SU-DHL-6 (cell line): ENCODE measurements at regions not wholly inside any gene's neighbourhood (a gene's known extent, or its start where the extent isn't known, plus 50 kb on each side); places are given as distances from the start of the nearest gene placed in this dataset.

Source experiments
- H2AFZ ChIP-seq: fragments of 200-600 bp; sonication (generic); 2 replicates; pipeline ENCODE4 v1.6.1; 2014; ENCODE audit warnings: low read depth, mild to moderate bottlenecking, moderate library complexity, mixed read lengths, antibody characterized with exemption, low read length; ENCODE audit not compliant: severe bottlenecking
- H3F3A ChIP-seq: fragments of 200-600 bp; shearing (Covaris generic); 2 replicates; pipeline ENCODE4 v1.6.0; 2016; ENCODE audit warnings: antibody characterized with exemption, mild to moderate bottlenecking; ENCODE audit not compliant: insufficient read depth
- H3K27ac ChIP-seq: fragments of 200-600 bp; sonication (generic); 2 replicates; pipeline ENCODE4 v1.5.1; 2016; ENCODE audit warnings: low read depth, mild to moderate bottlenecking, low read length, moderate library complexity, mixed read lengths
- H3K27me3 ChIP-seq: fragments of 200-600 bp; sonication (generic), shearing (Covaris generic); 2 replicates; pipeline ENCODE4 v1.6.0; 2014; ENCODE audit warnings: mild to moderate bottlenecking, low read length
- H3K36me3 ChIP-seq: fragments of 200-600 bp; sonication (generic); 2 replicates; pipeline ENCODE4 v1.6.1; 2014; ENCODE audit warnings: mild to moderate bottlenecking, low read length, mixed read lengths
- H3K4me2 ChIP-seq: fragments of 300-600, 200-600 bp; shearing (Covaris generic), sonication (generic); 2 replicates; pipeline ENCODE4 v1.6.0; 2014; ENCODE audit warnings: low read length, low read depth, mild to moderate bottlenecking; ENCODE audit not compliant: poor library complexity, severe bottlenecking
- H3K4me3 ChIP-seq: fragments of 200-600 bp; sonication (generic); 2 replicates; pipeline ENCODE4 v1.5.1; 2014; ENCODE audit warnings: antibody characterized with exemption, low read length, mild to moderate bottlenecking, mixed read lengths; ENCODE audit not compliant: insufficient read depth, poor library complexity, severe bottlenecking
- H3K79me2 ChIP-seq: fragments of 200-600 bp; sonication (generic); 2 replicates; pipeline ENCODE4 v1.6.1; 2014; ENCODE audit warnings: mild to moderate bottlenecking, low read length, moderate library complexity; ENCODE audit not compliant: insufficient read depth
- H3K9ac ChIP-seq: fragments of 200-600 bp; sonication (generic); 2 replicates; pipeline ENCODE4 v1.7.0; 2014; ENCODE audit warnings: mild to moderate bottlenecking, low read length
- H3K9me2 ChIP-seq: fragments of 200-600 bp; sonication (generic); replicated peaks from 2 replicates; pipeline ENCODE4 v1.6.1; 2014; ENCODE audit warnings: low read length; ENCODE audit not compliant: insufficient read depth
- H3K9me3 ChIP-seq: fragments of 200-600 bp; sonication (generic); 2 replicates; pipeline ENCODE4 v1.6.1; 2014; ENCODE audit warnings: low read length, mixed read lengths; ENCODE audit not compliant: insufficient read depth
- H4K20me1 ChIP-seq: fragments of 200-600 bp; sonication (generic); 2 replicates; pipeline ENCODE4 v1.6.1; 2014; ENCODE audit warnings: low read depth, mild to moderate bottlenecking, antibody characterized with exemption, low read length, moderate library complexity, mixed read lengths
- EZH2phosphoT487 ChIP-seq: fragments of 200-600 bp; sonication (generic), shearing (Covaris generic); conservative IDR thresholded peaks from 2 replicates; pipeline ENCODE4 v1.6.1; 2018; ENCODE audit warnings: mild to moderate bottlenecking, antibody characterized with exemption, low read length, moderate library complexity, mixed read lengths
- TF ChIP-seq, protein P1 (sequence below): fragments of 200-600 bp; sonication (generic); IDR thresholded peaks from one replicate; pipeline ENCODE4 v1.5.1; 2017; ENCODE audit warnings: antibody characterized with exemption, mild to moderate bottlenecking, low read length, moderate library complexity; ENCODE audit not compliant: insufficient read depth, poor library complexity, severe bottlenecking

DNA sequence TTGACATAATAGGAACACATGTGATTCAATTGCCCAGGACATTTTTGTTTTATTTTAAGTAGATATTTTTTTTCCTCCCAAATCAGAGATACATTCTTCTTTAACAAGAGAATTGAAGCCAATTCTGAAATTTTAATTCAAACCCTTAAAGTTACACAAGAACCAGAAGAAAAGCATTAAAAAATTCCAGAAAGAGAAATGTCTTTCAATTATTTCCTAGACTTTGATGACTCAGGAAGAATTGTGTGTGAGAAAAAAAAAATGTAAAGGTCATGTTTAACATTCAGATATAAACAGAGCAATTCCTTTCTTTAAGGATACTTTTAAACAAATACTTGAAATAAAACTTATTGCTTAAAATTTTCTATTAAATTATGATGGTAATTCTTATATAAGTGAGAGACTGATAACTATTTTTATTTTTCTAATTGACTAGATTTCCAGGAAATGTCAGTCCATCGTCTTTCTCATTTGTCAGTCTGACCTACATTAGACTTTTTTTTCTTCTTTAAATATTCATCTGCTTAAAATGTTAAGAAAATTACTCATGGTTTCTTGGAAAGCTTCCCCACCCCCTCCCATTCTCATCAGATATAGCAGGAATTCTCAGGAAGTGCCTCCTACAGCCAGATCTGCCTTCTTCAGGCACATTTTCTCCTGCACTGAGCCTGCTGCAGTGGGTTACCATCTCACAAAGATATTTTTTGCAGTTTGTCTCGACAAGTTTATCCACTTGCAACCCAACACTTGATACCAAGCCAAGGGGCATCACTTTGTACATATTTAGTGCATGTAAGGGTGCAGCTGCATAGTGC is 261.8 kb upstream of the CBLB start:
- no peaks in the 10 kb centered on the region for H3K79me2 ChIP-seq
- TF ChIP-seq, protein P1, sequence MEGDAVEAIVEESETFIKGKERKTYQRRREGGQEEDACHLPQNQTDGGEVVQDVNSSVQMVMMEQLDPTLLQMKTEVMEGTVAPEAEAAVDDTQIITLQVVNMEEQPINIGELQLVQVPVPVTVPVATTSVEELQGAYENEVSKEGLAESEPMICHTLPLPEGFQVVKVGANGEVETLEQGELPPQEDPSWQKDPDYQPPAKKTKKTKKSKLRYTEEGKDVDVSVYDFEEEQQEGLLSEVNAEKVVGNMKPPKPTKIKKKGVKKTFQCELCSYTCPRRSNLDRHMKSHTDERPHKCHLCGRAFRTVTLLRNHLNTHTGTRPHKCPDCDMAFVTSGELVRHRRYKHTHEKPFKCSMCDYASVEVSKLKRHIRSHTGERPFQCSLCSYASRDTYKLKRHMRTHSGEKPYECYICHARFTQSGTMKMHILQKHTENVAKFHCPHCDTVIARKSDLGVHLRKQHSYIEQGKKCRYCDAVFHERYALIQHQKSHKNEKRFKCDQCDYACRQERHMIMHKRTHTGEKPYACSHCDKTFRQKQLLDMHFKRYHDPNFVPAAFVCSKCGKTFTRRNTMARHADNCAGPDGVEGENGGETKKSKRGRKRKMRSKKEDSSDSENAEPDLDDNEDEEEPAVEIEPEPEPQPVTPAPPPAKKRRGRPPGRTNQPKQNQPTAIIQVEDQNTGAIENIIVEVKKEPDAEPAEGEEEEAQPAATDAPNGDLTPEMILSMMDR, result no peak
- TF ChIP-seq EZH2phosphoT487, result no peak
- no peaks in the 10 kb centered on the region for H4K20me1 ChIP-seq
- no peak overlapping the region for H3K4me2 ChIP-seq
- H3K9ac ChIP-seq, result no peak overlapping the region
- H3K27ac ChIP-seq, result no peak overlapping the region
- H3K9me2 ChIP-seq, result no peaks in the 10 kb centered on the region
- H3K9me3 ChIP-seq, result no peaks in the 10 kb centered on the region
- no peaks in the 10 kb centered on the region for H3F3A ChIP-seq
- H3K4me3 ChIP-seq, result no peak overlapping the region
- H3K27me3 ChIP-seq, result no peaks in the 10 kb centered on the region
- H2AFZ ChIP-seq, result no peak overlapping the region
- no peaks in the 10 kb centered on the region for H3K36me3 ChIP-seq

DNA sequence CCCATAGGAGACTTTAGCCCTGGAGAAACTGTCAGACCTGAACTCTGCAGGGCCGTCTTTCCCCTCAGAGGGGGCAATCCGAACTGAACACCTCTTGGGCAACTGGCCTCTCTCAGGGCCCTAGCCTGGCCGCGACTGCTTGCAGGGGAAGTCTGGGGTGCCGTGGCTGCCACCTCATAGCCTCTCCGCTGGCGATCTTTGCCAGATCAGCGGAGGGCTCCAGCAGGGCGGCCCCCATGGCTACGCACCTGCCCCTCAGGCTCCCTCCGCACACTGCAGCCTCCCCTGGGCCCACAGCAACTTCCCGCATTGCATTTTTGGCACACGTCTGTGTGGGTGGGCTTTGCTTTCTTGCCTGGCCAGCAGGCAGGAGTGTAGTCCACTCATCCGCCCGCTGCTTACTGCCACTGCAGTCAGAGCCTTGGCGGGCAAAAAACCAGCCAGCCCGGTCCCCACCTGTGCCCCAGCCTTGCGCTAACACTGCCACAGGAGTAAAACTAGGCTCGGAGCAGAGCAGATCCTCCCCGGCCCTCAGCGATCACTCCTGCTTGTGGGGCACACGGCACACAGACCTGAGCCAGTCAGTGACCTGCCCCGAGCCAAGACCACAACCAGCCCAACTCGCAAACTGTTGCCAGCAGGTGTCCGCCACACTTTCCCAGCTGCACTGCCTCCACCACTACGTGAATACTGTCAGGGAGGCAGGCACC is 266.8 kb upstream of the CBLB start:
- Histone ChIP-seq H3K27me3 (no peaks in the 10 kb centered on the region), H3F3A (no peaks in the 10 kb centered on the region), H3K9me2 (no peaks in the 10 kb centered on the region), H3K27ac (no peak overlapping the region), H3K79me2 (no peaks in the 10 kb centered on the region), H3K4me2 (no peak overlapping the region), H3K9ac (no peak overlapping the region), H4K20me1 (no peaks in the 10 kb centered on the region), H3K36me3 (no peaks in the 10 kb centered on the region), H3K9me3 (no peaks in the 10 kb centered on the region), H3K4me3 (no peak overlapping the region), H2AFZ (no peak overlapping the region)
- TF ChIP-seq EZH2phosphoT487, result no peak
- TF ChIP-seq, protein P1, result no peak

DNA sequence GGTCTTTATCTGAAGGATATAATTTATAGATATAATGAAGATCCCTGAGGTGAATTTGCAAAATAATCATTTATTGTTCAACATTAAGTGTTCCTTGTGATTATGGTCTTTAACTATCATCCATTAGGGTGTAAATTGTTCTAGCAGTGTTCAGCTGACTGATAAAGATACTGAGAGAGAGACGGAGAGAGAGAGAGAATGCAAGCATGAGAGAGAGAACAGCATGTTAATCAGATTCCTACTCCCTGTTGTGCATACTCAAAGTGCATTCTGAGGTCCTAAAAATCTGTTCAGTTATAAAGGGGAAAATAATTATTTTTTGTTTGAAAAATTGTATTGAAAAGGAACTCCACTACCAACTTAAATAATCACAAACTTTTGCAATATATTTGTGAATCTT is 271.0 kb upstream of the CBLB start:
- TF ChIP-seq, protein P1, result no peak
- no peak for TF ChIP-seq EZH2phosphoT487
- Histone ChIP-seq H3K4me2 (no peak overlapping the region), H3F3A (no peaks in the 10 kb centered on the region), H3K9me2 (no peaks in the 10 kb centered on the region), H4K20me1 (no peaks in the 10 kb centered on the region), H2AFZ (no peak overlapping the region), H3K36me3 (no peaks in the 10 kb centered on the region), H3K27ac (no peak overlapping the region), H3K9ac (no peak overlapping the region), H3K4me3 (no peak overlapping the region), H3K79me2 (no peaks in the 10 kb centered on the region), H3K27me3 (no peaks in the 10 kb centered on the region), H3K9me3 (no peaks in the 10 kb centered on the region)
